Ovary (tissue), 7 donors: ENCODE measurements at regions not wholly inside any gene's neighbourhood (a gene's known extent, or its start where the extent isn't known, plus 50 kb on each side); places are given as distances from the start of the nearest gene placed in this dataset.

Experiments
- DNase-seq, 5 donors: peaks; one replicate each; pipeline ENCODE4 v3.0.0-alpha.2; 2019 to 2020
- H3K27ac ChIP-seq, 2 donors: fragments of 200-600 bp; one replicate each; pipeline versions ENCODE4 v1.5.1 to v1.8.0; 2019 to 2022
- H3K27me3 ChIP-seq: fragments of 200-600 bp; one replicate; pipeline ENCODE4 v1.8.0; 2022
- H3K36me3 ChIP-seq: fragments of 200-600 bp; sonication (generic); one replicate; pipeline ENCODE4 v1.5.1; 2019
- H3K4me1 ChIP-seq: one replicate; pipeline ENCODE4 v1.8.1; 2013; ENCODE audit warnings: mild to moderate bottlenecking, moderate library complexity; ENCODE audit not compliant: insufficient read depth
- H3K4me3 ChIP-seq: fragments of 200-600 bp; sonication (generic); one replicate; pipeline ENCODE4 v1.5.1; 2017
- H3K9me3 ChIP-seq, 2 donors: fragments of 200-600 bp in 1 of 2; sonication (generic) in 1 of 2; one replicate each; pipeline versions ENCODE4 v1.5.1 to v1.8.1; 2013 to 2019; ENCODE audit warnings: mild to moderate bottlenecking in 1 of 2, moderate library complexity in 1 of 2
- EP300 ChIP-seq: sonication (generic); formaldehyde crosslinking; IDR thresholded peaks from one replicate; pipeline ENCODE4 v1.6.1; 2017; ENCODE audit warnings: antibody characterized with exemption
- POLR2A ChIP-seq: fragments of 450-650 bp; IDR thresholded peaks from one replicate; pipeline ENCODE4 v1.6.1; 2017; ENCODE audit warnings: antibody characterized with exemption, mild to moderate bottlenecking, moderate library complexity
- WGBS, 3 donors: extraction: QIAGEN DNeasy Blood & Tissue Kit in 1 of 3; methylation state at CpG; one replicate each; pipeline versions ENCODE4 v1.1.5 to v1.1.7; 2013 to 2017; 5-methylcytosine and 5-hydroxymethylcytosine counted together
- intact Hi-C, 4 donors: fragments of 100-400 bp; cut with DNase I; formaldehyde crosslinking; loops; one replicate each; pipeline versions ENCODE4 v1.11.0 to v1.15.1; 2022 to 2023
- TF ChIP-seq, protein P1 (sequence below), 3 donors: fragments of 450-650 bp in 2 of 3; fragments of 200-600 bp in 1 of 3; IDR thresholded peaks; one replicate each; pipeline versions ENCODE4 v1.5.1 to v1.8.0; 2016 to 2022; ENCODE audit warnings: antibody characterized with exemption in 3 of 3, mild to moderate bottlenecking in 1 of 3
- donor health status: DM: no; HTN: no; CAD: no; lungs with moderate emphysema.
- donor health status: DM: no; HTN: no; CAD: no.
- donor health status: Bipolar disorder and iron deficiency.
- donor health status: DM: no; HTN: no; CAD: no.
- donor health status: DM: yes; HTN: yes; CAD: no.

DNA sequence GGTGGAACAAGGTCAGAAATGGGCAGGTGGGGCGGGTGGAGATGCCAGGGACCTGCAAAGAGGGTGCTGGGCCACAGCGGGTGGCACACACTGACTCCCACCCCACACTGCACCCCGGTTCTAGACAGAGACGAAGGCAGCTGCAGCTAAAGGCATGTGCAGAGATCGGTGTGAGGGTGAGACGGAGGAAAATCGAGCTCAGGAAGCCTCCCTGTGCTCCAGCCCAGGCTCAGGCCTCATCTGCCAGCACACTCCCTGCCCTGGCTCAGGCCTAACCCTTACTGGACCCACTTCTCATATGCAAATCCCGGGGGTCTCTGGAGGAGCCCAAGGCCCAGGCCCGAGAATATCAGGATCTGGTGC is 130.8 kb upstream of the PPP1R26 start:
- no peak for TF ChIP-seq EP300
- no peak for TF ChIP-seq POLR2A
- TF ChIP-seq, protein P1, sequence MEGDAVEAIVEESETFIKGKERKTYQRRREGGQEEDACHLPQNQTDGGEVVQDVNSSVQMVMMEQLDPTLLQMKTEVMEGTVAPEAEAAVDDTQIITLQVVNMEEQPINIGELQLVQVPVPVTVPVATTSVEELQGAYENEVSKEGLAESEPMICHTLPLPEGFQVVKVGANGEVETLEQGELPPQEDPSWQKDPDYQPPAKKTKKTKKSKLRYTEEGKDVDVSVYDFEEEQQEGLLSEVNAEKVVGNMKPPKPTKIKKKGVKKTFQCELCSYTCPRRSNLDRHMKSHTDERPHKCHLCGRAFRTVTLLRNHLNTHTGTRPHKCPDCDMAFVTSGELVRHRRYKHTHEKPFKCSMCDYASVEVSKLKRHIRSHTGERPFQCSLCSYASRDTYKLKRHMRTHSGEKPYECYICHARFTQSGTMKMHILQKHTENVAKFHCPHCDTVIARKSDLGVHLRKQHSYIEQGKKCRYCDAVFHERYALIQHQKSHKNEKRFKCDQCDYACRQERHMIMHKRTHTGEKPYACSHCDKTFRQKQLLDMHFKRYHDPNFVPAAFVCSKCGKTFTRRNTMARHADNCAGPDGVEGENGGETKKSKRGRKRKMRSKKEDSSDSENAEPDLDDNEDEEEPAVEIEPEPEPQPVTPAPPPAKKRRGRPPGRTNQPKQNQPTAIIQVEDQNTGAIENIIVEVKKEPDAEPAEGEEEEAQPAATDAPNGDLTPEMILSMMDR (IDR thresholded peaks at IDR 0.05): no peak
- WGBS, 3 donors: 82 to 91% (median 84%) methylated on average over 9 of the region's 9 CpGs
- no peaks in the 10 kb centered on the region for H3K4me1 ChIP-seq
- H3K36me3 ChIP-seq: no peaks in the 10 kb centered on the region
- H3K27ac ChIP-seq: no peak overlapping the region
- intact Hi-C loops: loop anchor here in 1 of 4 donors (10.0 kb wide), 1 partner anchor 654 kb away; no protein-coding TSS in a partner anchor
- no peaks in the 10 kb centered on the region for H3K9me3 ChIP-seq
- no peak for DNase-seq
- no peaks in the 10 kb centered on the region for H3K27me3 ChIP-seq
- no peak overlapping the region for H3K4me3 ChIP-seq

DNA sequence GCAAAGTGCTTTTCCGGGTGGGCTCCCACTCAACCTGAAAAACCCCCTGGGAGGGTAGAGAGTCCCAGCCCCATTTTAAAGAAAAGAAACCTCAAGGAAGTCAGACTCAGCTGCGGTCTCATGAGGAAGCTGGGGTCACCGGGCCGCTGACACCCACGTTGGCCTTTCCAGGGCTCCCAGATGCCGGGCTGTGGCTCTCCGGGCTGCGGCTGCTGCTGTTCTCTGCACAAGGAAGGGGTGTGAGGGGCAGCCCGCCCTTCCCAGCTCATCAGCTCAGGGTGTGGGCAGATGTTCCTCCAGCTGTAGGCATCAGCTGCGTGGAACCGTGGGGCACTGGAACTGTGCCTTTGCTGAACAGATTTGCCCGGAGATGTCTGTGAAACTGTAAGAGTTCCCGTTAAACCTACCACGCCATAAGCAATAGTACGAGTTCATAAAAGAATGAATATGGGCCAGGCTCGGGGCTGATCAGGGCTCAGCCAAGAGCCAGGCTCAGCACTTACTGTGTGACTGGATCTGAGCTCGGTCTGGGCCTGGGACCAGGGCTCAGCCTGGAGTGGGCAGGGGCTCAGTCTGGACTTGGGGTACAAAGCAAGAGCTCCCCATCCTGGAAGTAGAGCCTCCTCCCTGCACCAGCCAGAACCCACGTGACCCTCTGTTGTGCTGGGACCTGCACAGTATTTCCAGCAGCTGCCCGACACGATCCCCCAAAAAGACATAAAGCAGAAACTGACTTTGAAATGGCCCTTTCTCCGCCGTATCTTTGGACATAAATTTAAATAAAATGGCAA is 130.2 kb upstream of the PPP1R26 start:
- no peaks in the 10 kb centered on the region for H3K36me3 ChIP-seq
- 63 to 76% (median 65%) methylated on average over 22 of the region's 22 CpGs for WGBS, 3 donors
- intact Hi-C loops: loop anchor here in 1 of 4 donors (10.0 kb wide), 1 partner anchor 655 kb away; no protein-coding TSS in a partner anchor
- H3K9me3 ChIP-seq: no peaks in the 10 kb centered on the region
- no peak for DNase-seq
- TF ChIP-seq EP300 (no peak), POLR2A (no peak)
- TF ChIP-seq, protein P1 (IDR thresholded peaks at IDR 0.05): no peak
- no peaks in the 10 kb centered on the region for H3K27me3 ChIP-seq
- H3K27ac ChIP-seq: no peak overlapping the region
- H3K4me3 ChIP-seq: no peak overlapping the region
- no peaks in the 10 kb centered on the region for H3K4me1 ChIP-seq

DNA sequence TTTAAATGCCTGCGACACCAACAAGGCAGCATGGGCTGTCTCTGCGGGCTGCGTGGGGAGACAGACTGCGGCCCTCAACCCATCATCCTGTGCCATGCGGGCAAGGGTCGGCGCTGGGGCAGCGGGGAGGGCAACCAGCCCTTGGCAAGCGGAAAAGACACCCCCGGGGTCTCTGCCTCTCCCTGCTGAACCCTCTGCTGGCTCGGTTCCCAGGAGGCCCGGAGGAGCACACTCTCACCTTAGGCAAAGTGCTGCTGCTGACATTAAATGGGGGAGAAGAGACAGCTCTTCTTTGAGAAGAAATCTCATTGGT is 129.6 kb upstream of the PPP1R26 start:
- no peak overlapping the region for H3K4me3 ChIP-seq
- WGBS, 3 donors: 57 to 63% (median 58%) methylated on average over 12 of the region's 12 CpGs
- no peak overlapping the region for H3K27ac ChIP-seq
- no peaks in the 10 kb centered on the region for H3K4me1 ChIP-seq
- H3K9me3 ChIP-seq: no peaks in the 10 kb centered on the region
- H3K36me3 ChIP-seq: no peaks in the 10 kb centered on the region
- TF ChIP-seq EP300: no peak
- TF ChIP-seq, protein P1 (IDR thresholded peaks at IDR 0.05): no peak
- TF ChIP-seq POLR2A: no peak
- DNase-seq: no peak
- intact Hi-C loops: no loop called here
- H3K27me3 ChIP-seq: no peaks in the 10 kb centered on the region

DNA sequence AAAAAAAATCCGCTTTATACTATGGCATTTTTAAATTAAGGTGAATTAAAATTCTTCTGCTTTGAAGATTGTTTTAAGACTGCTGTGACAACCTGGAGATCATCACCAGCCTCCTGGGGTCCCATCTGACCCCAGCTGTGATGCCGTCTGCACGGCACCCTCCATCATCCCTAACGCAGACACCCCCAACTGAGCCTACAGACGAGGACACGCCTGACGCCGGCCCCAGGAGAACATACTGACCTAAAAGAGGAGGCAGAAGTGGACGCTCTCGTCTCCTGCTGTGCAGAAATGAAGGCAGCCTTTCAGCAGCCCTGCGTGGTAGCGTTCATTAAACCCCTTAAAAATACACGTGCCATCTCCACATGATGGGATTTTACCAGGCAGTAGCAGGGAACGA is 125.6 kb upstream of the PPP1R26 start:
- Histone ChIP-seq H3K4me3 (no peak overlapping the region), H3K36me3 (no peaks in the 10 kb centered on the region), H3K9me3 (no peaks in the 10 kb centered on the region), H3K27me3 (no peaks in the 10 kb centered on the region), H3K27ac (no peak overlapping the region), H3K4me1 (no peaks in the 10 kb centered on the region)
- no peak for DNase-seq
- 88 to 90% (median 89%) methylated on average over 14 of the region's 14 CpGs for WGBS, 3 donors
- no peak for TF ChIP-seq EP300
- TF ChIP-seq POLR2A: no peak
- TF ChIP-seq, protein P1 (IDR thresholded peaks at IDR 0.05): no peak
- intact Hi-C loops: no loop called here
